ENCODE measurements at regions not wholly inside any gene's neighbourhood (a gene's known extent, or its start where the extent isn't known, plus 50 kb on each side); places are given as distances from the start of the nearest gene placed in this dataset.

GRCh38 chr16:86932130-86932982, 354.0 kb downstream of the FOXL1 start:
- TF ChIP-seq CTCF (IDR thresholded peaks at IDR 0.05; ENCODE audit: insufficient read depth, low read depth, low read length) (no peak), EZH2 (IDR thresholded peaks at IDR 0.05; ENCODE audit: insufficient read depth, low read length) (no peak)

Data from astrocyte (in vitro differentiated cells and primary cell).